Calu3 (cell line): ENCODE measurements at regions not wholly inside any gene's neighbourhood (a gene's known extent, or its start where the extent isn't known, plus 50 kb on each side); places are given as distances from the start of the nearest gene placed in this dataset.

Experiments used
- BruUV-seq: library from RNA; stranded (reverse); fragments of 400-500 nt; replicated peaks from 2 replicates; lab custom pipeline; 2021; lab: Mats Ljungman, UMichigan
- CTCF ChIA-PET: fragments of 300-600 bp; sonication (Branson Sonifier 250); formaldehyde crosslinking; loops from one replicate; lab custom pipeline; 2022; ENCODE audit warnings: antibody characterized with exemption; lab: Charles Lee
- DNase-seq: peaks from one replicate; pipeline ENCODE4 v3.0.0; 2022
- H3K27ac Mint-ChIP-seq: one replicate; pipeline ENCODE4 v1.8.0; 2022; ENCODE audit warnings: mixed read lengths; ENCODE audit not compliant: unreplicated experiment
- H3K27me3 Mint-ChIP-seq: one replicate; pipeline ENCODE4 v1.8.0; 2022; ENCODE audit warnings: mixed read lengths; ENCODE audit not compliant: unreplicated experiment
- H3K36me3 Mint-ChIP-seq: one replicate; pipeline ENCODE4 v1.8.0; 2022; ENCODE audit warnings: mild to moderate bottlenecking, moderate library complexity, mixed read lengths; ENCODE audit not compliant: insufficient read depth, unreplicated experiment
- H3K4me1 Mint-ChIP-seq: one replicate; pipeline ENCODE4 v1.8.0; 2022; ENCODE audit warnings: mild to moderate bottlenecking, low read depth, mixed read lengths; ENCODE audit not compliant: unreplicated experiment
- H3K4me3 Mint-ChIP-seq: one replicate; pipeline ENCODE4 v1.8.0; 2022; ENCODE audit warnings: mild to moderate bottlenecking, low read depth, moderate library complexity, mixed read lengths; ENCODE audit not compliant: unreplicated experiment
- H3K9me3 Mint-ChIP-seq: one replicate; pipeline ENCODE4 v1.8.0; 2022; ENCODE audit warnings: low read depth, mixed read lengths; ENCODE audit not compliant: unreplicated experiment
- CTCF ChIP-seq: fragments of 200-600 bp; IDR thresholded peaks from one replicate; pipeline ENCODE4 v1.8.0; 2022; ENCODE audit warnings: antibody characterized with exemption; ENCODE audit not compliant: unreplicated experiment
- intact Hi-C: fragments of 100-400 bp; cut with micrococcal nuclease; formaldehyde crosslinking; loops from one replicate; pipeline ENCODE4 v1.10.0; 2022; ENCODE audit not compliant: unreplicated experiment

GRCh38 chr5:89981021-89981420 is 428.5 kb downstream of the CETN3 start:
- no peaks in the 10 kb centered on the region for H3K27me3 Mint-ChIP-seq
- no peaks in the 10 kb centered on the region for H3K36me3 Mint-ChIP-seq
- no peak overlapping the region for H3K27ac Mint-ChIP-seq
- peaks cover 4% of the 10 kb centered on the region for H3K9me3 Mint-ChIP-seq
- H3K4me3 Mint-ChIP-seq, result no peak overlapping the region
- H3K4me1 Mint-ChIP-seq, result peaks cover 10% of the 10 kb centered on the region
- DNase-seq, result no peak
- CTCF ChIA-PET, result no interaction called here
- BruUV-seq, result no TSS peak
- no peak for TF ChIP-seq CTCF
- intact Hi-C loops, result no loop called here

GRCh38 chr5:89973516-89973915 is 436.0 kb downstream of the CETN3 start:
- Mint-ChIP-seq H3K27ac (no peak overlapping the region), H3K4me1 (peaks cover 3% of the 10 kb centered on the region), H3K27me3 (no peaks in the 10 kb centered on the region), H3K9me3 (peaks cover 3% of the 10 kb centered on the region), H3K36me3 (no peaks in the 10 kb centered on the region), H3K4me3 (no peak overlapping the region)
- DNase-seq, result no peak
- no TSS peak for BruUV-seq
- TF ChIP-seq CTCF, result no peak
- CTCF ChIA-PET, result no interaction called here
- intact Hi-C loops, result no loop called here

GRCh38 chr5:89972901-89973300 is 436.7 kb downstream of the CETN3 start:
- H3K4me1 Mint-ChIP-seq, result no peaks in the 10 kb centered on the region
- peaks cover 2% of the 10 kb centered on the region for H3K9me3 Mint-ChIP-seq
- intact Hi-C loops, result no loop called here
- no peak overlapping the region for H3K27ac Mint-ChIP-seq
- BruUV-seq, result no TSS peak
- no peaks in the 10 kb centered on the region for H3K27me3 Mint-ChIP-seq
- CTCF ChIA-PET, result no interaction called here
- no peak overlapping the region for H3K4me3 Mint-ChIP-seq
- DNase-seq, result no peak
- TF ChIP-seq CTCF, result no peak
- no peaks in the 10 kb centered on the region for H3K36me3 Mint-ChIP-seq

- Mint-ChIP-seq H3K9me3 (peaks cover 2% of the 10 kb centered on the region), H3K36me3 (no peaks in the 10 kb centered on the region), H3K4me3 (no peak overlapping the region), H3K27ac (no peak overlapping the region), H3K4me1 (no peaks in the 10 kb centered on the region), H3K27me3 (no peaks in the 10 kb centered on the region)
- intact Hi-C loops, result no loop called here
- CTCF ChIA-PET, result no interaction called here
- BruUV-seq, result no TSS peak
- TF ChIP-seq CTCF, result no peak
- no peak for DNase-seq
These were observed 440.6 kb downstream of the CETN3 start for GRCh38 chr5:89968958-89969381.
